Body of pancreas (tissue), 4 donors: ENCODE measurements at regions not wholly inside any gene's neighbourhood (a gene's known extent, or its start where the extent isn't known, plus 50 kb on each side); places are given as distances from the start of the nearest gene placed in this dataset.

Experiments used
- POLR2A ChIP-seq, 3 donors: fragments of 450-650 bp; IDR thresholded peaks; one replicate each; pipeline ENCODE4 v1.6.1; 2016; ENCODE audit warnings: antibody characterized with exemption in 3 of 3, mild to moderate bottlenecking in 2 of 3
- TF ChIP-seq, protein P1 (sequence below), 7 experiments: fragments of 450-650 bp in 4 of 7; fragments of 200-600 bp in 3 of 7; sonication (generic) in 3 of 7; IDR thresholded peaks; one replicate each; pipeline ENCODE4 v1.5.1; 2016 to 2019; ENCODE audit warnings: antibody characterized with exemption in 7 of 7

- TF ChIP-seq, protein P1, sequence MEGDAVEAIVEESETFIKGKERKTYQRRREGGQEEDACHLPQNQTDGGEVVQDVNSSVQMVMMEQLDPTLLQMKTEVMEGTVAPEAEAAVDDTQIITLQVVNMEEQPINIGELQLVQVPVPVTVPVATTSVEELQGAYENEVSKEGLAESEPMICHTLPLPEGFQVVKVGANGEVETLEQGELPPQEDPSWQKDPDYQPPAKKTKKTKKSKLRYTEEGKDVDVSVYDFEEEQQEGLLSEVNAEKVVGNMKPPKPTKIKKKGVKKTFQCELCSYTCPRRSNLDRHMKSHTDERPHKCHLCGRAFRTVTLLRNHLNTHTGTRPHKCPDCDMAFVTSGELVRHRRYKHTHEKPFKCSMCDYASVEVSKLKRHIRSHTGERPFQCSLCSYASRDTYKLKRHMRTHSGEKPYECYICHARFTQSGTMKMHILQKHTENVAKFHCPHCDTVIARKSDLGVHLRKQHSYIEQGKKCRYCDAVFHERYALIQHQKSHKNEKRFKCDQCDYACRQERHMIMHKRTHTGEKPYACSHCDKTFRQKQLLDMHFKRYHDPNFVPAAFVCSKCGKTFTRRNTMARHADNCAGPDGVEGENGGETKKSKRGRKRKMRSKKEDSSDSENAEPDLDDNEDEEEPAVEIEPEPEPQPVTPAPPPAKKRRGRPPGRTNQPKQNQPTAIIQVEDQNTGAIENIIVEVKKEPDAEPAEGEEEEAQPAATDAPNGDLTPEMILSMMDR (IDR thresholded peaks at IDR 0.05), result no peak
- no peak for TF ChIP-seq POLR2A (IDR thresholded peaks at IDR 0.05)
Observed at GRCh38 chr17:65467156-65467555, 94.3 kb downstream of the AXIN2 start.
